ENCODE measurements at regions not wholly inside any gene's neighbourhood (a gene's known extent, or its start where the extent isn't known, plus 50 kb on each side); places are given as distances from the start of the nearest gene placed in this dataset.
"Not testable (repeated sequence)": the region's sequence is repeated elsewhere in the genome, so short reads cannot be mapped to it uniquely, and the experiment has no call there.

DNA sequence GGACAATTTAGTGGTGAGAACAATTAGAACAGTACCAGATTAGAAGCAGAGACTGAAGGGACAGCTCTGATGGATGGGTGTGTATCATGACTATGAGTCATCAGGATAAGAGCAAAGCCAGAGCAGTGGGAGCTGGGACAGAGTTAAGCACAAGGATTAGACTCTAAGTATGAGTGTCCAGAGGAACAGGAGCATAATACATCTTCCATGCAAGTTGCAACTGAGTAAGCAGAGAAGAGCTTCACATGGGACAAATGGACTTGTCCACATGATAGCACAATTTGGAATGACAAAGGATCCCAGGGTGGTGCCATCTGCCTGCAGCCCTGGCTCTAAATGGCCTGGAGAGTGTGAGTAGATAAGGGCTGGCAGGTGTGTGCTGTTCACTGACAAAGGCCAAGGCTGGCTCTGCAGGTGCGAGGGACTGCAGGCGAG is 226.4 kb upstream of the CAND1 start:
- DNase-seq (ENCODE audit: low read depth), result no peak

DNA sequence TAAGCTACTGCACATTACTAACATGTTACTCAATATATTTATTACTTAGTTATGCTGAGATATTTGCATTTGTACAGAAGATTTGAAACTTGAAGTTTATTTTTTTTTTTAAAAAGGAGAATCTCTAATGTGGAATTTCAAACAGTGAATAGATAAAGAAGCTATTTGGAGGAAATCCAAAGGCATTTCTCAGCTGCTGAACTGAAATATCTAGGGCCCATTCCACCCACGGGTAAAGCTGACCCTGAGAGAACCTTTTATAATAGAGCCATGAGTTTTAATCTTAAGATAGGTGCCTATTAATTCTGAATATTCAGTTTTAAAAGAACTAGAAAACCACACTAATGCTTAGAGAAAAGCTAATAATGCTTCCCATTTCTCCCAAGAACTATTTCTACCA is 225.4 kb upstream of the CAND1 start:
- DNase-seq (ENCODE audit: low read depth), result no peak

DNA sequence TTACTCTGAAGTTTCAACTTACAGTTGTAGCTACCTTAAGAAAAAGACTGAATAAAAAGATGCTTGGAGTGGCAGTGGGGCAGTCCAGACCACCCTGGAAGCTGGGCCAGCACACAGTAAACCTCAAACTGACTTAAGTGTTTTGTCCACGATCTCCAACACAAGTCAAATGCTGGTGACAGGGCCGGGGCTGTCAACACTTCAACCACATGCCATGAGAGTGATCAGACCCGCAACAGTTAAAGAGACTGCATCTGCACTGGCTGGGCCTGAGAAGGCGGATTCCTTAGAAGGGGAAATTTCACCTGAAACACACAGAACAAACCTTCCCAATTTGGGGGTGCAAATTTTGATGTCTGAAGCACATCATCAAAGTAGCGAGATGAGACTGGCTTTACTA is 223.5 kb upstream of the CAND1 start:
- DNase-seq (ENCODE audit: low read depth), result no peak

DNA sequence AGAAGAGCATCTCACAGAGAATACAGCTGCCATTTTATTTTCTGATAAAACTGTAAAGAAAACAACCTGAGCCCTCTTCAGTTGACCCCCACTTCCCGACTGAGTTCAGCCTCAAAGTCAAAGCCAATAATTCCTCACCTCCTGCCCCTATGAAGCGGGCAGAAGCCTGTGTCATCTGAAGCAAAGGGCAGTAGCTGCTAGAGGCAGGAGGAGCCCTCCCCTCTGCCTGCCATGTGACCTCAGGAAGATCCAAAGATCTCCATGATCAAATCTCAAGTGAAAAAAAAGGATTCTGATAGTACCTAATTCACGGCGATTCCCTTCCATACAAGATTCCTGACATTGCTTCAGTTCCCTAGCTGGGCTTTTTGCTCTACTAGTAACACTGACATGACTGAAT is 223.1 kb upstream of the CAND1 start:
- DNase-seq (ENCODE audit: low read depth), result no peak

DNA sequence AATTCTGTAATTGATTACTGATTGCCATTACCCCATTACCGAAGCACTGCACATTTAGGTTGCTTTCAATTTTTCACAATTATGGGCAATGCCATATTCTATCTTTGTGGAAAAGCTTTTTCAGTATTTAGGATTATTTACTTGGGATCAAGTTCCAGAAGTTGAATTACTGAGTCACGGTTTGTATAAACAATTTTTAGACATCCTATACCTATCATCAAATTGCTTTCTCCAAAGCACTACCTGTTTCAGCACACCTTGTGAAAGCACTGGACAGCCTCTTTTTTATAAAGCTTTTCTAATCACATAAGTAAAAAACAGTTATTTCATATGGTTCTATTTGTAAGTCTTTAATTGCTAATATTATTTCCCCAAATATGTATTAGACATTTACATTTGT is 221.5 kb upstream of the CAND1 start:
- DNase-seq (ENCODE audit: low read depth), result no peak

DNA sequence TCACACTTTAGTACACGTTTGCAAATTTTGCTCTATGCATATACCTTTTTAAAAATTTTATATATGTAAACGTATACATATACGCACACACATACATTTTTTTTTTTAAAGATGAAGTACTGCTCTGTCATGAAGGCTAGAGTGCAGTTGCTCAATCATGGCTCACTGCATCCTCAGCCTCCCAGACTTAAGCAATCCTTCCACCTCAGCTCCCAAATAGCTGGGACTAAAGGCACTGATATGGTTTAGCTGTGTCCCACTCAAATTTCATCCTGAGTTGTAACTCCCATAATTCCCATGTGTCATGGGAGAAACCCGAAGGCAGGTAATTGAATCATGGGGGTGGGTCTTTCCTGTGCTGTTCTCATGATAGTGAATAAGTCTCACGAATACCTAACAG is 220.8 kb upstream of the CAND1 start:
- DNase-seq (ENCODE audit: low read depth), result no peak

DNA sequence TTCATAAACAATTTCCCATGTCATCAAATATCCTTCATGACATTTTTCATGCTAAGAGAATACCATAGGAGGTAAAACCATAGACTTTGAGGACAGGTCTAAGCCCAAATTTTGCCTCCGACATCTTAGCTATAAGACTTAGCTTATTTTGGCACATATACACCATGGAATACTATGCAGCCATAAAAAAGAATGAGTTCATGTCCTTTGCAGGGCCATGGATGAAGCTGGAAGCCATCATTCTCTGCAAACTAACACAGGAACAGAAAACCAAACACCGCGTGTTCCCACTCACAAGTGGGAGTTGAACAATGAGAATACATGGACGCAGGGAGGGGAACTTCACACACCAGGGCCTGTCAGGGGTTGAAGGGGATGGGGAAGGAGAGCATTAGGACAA is 220.0 kb upstream of the CAND1 start:
- not testable (repeated sequence) for DNase-seq (ENCODE audit: low read depth)

DNA sequence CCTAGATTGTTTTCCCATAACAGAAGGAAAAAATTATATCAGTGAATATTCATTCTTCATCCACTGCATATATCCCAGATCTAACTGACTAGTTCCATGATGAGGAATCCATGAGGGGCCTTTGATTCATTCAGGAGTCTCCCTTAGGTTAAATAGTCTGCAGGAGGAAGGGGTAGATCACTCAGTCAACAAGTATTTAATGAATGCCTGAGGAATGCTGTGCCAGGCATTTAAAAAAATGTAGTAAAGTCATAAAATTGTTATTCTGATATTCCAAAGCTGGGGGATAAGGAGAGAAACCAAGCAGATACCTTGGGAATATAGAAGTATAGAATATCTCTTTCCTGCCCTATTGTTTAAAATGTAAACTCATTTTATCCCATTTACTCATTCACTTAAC is 216.2 kb upstream of the CAND1 start:
- DNase-seq (ENCODE audit: low read depth), result no peak

DNA sequence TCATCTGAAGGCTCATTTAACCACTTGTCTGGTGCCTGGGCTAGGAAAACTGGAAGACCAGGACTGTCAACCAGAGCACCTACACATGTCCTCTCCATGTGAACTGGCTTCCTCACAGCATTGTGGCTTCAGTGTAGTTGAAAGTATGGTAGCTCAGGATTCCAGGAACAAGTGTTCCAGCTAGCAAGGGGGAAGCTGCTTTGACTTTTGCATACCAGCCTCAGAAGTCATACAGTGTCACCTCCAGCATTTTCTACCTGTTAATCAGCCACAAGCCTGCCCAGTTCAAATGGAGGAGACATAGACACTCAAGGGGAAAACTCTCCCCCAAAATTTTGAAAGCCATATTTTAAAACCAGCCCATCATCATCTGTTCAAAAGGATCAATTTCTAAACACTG is 212.8 kb upstream of the CAND1 start:
- no peak for DNase-seq (ENCODE audit: low read depth)

DNA sequence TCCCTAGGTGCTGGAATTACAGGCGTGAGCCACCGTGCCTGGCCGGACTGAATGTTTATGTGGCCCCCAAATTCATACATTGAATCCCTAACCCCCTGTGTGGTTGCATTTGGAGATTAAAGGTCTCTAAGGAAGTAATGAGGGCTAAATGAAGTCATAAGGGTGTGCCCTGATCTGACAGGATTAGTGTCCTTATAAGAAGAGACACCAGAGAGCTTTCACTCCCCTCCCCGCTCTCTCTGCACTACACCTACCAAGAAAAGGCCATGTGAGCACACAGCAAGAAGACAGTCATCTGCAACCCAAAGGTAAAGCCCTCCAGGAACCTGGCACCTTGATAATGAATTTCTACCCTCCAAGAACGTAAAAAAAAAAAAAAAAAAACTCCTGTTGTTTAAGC is 212.1 kb upstream of the CAND1 start:
- DNase-seq (ENCODE audit: low read depth), result no peak

DNA sequence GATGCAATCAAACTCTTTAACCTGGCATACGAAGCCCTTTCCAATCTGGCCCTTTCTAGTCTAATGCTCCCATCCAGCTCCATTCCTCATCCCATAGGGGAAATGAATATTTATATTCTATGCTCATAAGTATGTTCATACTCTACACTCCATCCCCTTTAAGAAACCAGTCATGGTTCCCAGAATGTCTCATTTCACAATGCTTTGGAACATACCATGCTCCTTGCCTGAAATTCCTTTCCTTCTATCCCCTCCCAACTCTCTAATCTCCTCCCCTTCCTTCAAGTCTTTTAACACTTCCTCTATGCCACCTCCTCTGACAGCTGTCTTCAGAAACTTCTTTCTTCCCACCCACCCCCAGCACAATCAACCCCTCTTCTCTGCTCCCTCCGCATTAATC is 207.0 kb upstream of the CAND1 start:
- DNase-seq (ENCODE audit: low read depth), result no peak

DNA sequence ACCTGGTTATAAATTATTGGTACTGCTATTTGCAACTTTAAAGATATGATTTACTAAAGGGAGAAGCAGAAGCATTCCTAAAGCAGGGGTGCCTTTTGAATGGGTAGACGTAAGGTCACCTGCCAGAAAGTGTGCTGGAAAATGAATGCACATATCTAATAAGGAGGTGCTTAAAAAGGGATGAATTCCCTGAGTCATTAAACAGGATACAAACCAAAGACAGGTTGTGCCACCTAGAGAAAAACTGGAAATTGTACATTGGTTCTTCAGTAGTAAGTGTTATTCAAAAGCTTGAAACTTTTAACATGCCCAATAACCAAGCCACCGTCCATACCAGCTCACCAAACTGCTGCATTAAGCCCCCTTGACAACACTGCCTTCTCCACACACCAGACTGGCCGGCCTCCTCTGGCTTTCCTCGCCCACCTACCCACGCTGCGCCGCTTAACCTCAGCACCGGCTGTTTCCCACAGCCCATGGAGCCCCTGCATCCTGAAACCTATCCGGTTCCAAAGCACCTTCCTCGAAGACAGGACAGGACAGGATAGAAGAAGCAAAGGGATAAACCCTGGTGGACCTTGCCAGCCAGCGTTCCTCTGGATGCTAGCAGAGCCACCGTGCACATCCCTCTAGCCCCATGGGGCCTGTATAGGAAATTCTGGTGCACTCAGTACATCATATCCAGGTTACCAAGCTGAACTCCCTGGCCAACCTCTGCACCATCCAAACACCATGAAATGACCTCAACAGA is 201.5 kb upstream of the CAND1 start:
- DNase-seq (ENCODE audit: low read depth), result no peak

DNA sequence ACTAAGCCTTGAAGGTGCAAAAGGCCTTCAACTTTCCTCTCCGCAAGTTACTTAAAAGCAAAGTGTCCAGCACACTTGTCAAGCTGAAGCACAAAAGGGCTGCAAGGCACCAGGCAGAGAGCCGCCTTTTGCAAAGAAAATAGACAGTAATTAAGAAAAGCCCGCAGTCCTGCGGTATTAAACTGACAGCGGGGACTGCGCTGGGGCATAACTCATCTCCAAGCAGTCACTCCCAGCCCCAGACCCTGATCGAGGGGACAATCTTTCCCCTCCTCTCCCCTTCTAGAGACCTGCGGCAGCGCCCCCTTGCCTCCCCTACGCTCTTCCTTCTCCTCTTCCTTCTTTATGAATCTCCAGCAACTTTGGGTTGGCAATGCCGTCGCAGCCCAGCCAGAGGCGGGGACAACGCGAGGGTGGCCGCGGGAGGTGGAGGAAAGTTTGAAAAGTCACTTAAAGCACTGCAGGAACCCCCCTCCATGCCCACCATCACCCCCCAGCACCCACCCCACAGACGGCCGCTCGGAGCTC is 200.9 kb upstream of the CAND1 start:
- DNase-seq (ENCODE audit: low read depth), result no peak

DNA sequence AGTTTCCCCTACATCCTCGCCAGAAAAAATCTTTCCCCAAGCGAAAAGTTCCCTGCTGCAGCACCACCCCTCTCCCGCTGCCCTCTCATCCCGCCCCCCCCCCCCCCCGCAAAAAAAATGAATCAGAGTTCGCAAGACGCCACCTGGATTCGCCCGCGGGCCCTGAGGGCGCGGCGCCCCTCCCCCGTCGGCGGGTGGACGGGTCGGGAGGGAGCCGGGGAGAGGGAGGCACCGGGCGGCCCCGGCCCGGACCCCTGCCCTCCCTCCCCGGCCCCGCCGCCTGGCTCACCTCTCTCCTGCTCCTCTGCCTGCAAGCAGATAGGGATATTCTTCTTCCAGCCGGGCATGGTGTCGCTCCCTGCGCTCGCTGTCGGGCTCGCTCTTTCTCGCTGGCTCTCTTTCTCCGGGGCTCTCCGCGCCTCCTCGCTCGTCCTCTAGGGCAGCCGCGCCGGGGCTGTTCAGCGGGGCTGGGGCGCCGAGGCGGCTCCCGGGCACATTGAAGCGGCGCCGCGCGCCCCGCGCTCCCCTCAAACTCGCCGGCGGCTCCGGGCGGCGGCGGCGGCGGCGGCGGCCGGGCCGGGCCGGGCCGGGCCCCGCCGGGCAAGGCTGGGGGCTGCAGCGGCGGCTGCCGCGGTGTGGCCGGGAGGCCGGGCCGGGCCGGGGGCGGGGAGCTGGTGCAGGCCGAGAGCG is 200.3 kb upstream of the CAND1 start:
- DNase-seq (ENCODE audit: low read depth), result no peak

DNA sequence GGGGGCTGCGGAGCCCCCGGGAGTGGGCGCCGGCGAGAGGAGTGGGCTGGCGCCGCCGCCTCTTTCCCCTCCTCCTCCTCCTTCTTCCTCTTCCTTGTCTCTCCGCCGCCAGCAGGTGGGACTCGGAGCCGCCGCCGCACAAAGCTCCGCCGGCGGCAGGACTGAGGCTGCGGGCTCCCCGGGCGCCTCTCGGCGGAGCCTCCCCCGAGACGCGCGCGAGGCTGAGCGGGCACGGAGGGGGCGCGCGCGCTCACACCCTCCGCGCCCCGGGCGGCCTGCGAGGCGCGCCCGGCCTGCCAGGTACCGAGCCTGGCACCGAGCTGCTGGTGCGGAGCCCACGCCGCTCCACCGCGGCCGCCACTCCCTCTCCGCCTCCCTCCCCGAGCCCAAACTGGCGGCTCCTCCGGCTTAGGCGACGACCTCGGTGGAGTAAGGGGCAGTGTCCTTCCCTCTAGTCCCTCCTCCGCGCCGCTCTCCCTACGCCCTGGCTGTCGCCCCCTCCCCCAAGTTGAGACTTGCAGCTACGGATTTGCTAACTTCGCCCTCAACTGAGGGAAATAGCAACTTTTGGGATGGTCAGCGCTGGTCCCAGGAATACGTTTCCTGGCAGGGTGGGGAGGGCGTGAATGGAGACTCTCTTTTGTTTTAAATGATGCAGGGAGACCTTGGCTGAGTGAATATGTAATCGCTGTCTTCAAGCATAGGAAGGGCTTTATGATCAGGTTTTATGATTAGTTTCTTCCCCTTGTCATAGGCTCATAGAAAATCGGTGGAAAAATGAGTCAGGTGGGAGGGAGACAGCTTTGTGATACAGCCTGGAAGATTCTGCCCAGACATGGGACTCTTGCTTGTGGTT is 199.5 kb upstream of the CAND1 start:
- no peak for DNase-seq (ENCODE audit: low read depth)

DNA sequence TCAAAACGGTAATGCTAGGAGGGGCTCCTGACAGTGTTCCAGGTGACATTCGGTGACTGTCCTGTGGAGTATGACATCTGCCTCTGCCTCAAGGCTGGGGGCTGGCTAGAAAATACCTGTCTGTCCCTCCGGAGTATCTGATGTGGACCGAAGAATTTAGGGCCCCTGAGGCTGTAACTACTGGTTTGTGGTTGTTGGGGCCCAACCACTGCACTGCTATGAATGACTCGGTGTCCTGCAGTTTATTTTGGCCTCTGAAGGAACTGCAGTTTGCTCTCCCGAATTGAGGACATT is 198.9 kb upstream of the CAND1 start:
- DNase-seq (ENCODE audit: low read depth), result no peak

DNA sequence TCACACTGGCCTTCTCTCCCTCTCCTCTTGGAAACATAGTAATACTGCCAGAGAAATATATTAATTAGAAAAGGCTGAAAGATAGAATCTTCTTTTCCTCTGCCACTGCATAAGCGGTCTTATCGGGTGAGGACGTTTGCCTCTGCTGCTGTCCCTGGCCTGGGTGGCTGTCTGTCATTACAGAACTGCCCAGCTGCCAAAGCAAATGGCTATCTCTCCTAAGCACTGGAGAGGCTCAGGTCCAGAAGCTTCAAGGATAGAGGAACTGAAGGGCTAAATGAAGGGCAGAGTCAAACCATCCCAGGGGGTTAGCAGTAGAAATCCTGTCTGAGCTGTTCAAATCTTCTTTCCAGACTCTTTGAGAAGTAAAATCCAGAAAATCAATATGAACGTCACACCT is 198.6 kb upstream of the CAND1 start:
- no peak for DNase-seq (ENCODE audit: low read depth)

DNA sequence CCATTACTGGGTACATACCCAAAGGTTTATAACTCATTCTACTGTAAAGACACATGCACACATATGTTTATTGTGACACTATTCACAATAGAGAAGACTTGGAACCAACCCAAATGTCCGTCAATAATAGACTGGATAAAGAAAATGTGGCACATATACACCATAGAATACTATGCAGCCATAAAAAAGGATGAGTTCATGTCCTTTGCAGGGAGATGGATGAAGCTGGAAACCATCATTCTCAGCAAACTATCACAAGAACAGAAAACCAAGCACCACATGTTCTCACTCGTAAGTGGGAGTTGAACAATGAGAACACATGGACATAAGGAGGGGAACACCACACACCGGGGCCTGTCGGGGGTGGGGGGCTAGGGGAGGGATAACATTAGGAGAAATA is 196.9 kb upstream of the CAND1 start:
- DNase-seq (ENCODE audit: low read depth), result not testable (repeated sequence)

DNA sequence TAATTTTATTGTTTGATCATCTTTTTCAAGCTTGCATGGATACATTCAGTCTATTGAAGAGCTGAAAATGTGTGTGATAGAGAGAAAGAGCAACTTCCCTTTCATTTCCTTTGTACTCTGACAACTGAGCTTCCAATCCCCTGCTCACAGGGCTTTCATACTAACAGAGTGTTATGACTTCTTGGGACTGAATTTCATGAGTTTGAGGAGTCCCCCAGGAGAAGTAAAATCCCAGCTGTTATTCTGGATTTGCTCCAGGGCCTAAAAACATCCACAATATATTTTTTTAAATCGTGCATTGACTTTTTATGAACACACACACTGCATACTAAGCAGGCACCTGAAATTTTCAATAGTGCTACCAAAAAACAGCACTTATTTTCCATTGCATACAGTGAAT is 195.8 kb upstream of the CAND1 start:
- DNase-seq (ENCODE audit: low read depth), result no peak

DNA sequence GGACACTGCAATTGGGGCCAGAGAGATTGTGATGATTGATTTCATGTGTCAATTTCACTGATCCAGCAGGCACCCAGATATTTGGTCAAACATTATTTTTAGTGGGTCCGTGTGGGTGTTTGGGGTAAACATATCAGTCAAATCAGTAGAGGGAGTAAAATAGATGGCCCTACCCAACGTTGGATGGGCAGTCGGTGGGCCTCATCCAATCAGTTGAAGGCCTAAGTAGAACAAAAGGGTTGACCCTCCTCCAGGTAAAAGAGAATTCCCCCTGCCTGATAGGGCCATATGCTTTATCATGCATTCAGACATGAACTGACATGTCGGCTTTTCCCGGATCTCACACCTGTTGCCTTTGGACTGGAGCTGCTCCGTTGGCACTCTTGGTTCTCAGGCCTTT is 195.1 kb upstream of the CAND1 start:
- DNase-seq (ENCODE audit: low read depth), result no peak

DNA sequence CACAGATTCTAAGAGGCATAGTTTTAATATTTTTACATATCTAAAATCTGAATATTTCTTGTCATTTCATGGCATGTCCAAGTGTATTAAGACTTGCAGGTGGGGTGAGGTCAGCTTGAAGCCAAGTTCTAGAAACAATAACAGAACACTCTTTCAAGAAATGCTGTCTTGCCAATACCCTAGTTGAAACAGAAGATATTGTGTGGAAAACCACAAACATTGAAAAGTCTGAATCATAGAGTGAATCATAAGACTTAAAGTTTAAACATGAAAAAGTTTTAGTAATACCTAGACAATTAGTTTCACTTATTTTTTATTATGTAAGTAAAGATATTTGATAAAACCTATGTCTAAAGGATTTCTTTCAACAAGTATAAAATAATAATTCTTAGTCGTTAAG is 191.5 kb upstream of the CAND1 start:
- DNase-seq (ENCODE audit: low read depth), result peak; percentile 60

DNA sequence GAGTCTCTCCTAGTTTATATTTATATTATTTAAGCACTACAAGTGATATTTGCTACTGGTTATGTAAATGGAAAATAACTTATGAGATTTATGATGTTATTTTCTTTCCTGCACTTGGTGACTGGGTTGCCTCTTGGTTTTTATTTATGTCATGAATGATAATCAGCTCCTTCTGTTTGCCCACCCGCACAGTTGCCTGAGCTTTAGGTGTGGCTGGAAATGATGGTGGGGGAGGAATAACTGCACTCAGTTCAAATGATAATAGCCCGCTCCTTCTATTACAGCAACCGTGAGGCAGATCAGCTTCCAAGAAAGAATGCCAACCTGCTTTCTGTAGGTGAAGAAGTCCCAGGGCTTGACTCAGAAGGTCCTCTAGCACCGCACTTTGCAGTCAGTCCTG is 190.2 kb upstream of the CAND1 start:
- no peak for DNase-seq (ENCODE audit: low read depth)

DNA sequence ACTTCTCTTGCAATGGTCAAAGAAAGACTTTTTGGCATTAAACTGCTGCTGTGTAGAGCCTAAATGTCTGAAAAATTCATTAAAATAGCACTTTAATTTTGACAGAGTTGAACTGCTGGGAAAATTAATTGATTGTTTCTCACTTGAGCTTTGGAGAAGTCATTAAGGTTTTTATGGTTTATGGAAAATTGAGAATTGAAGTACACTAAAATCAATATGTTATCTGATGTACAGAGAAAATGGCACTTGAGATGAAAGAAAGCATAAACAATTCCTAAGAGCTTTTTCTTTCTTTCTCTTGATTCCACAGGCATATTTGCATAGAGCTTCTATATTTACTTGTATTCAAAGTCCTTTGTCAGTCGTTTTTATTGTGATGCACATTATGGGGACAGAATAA is 188.5 kb upstream of the CAND1 start:
- no peak for DNase-seq (ENCODE audit: low read depth)
